H1 (cell line): ENCODE measurements at regions not wholly inside any gene's neighbourhood (a gene's known extent, or its start where the extent isn't known, plus 50 kb on each side); places are given as distances from the start of the nearest gene placed in this dataset.

Experiments used
- CTCF ChIA-PET: fragments of 300-600 bp; sonication (Branson Sonifier 250); formaldehyde crosslinking; loops from one replicate; lab custom pipeline; 2021; ENCODE audit not compliant: partially characterized antibody; lab: Charles Lee
- POLR2A ChIA-PET: fragments of 300-600 bp; sonication (Branson Sonifier 250); formaldehyde crosslinking; loops from one replicate; lab custom pipeline; 2021; ENCODE audit warnings: inconsistent platforms; ENCODE audit not compliant: partially characterized antibody; lab: Charles Lee
- DNase-seq, 2 experiments: peaks; one replicate each; pipeline versions ENCODE4 v3.0.0 to v3.0.0-alpha.2; 2010 to 2022; ENCODE audit warnings: low spot score in 2 of 2, low read depth in 1 of 2, mixed read lengths in 1 of 2
- FAIRE-seq: peaks from 2 replicates; lab custom pipeline; 2011; peaks lifted over from hg19 to GRCh38; lab: Jason Lieb, UNC
- H2AFZ ChIP-seq: 2 replicates; pipeline ENCODE4 v1.8.1; 2012; ENCODE audit warnings: low read length, inconsistent platforms
- H2AK5ac ChIP-seq: 2 replicates; pipeline ENCODE4 v1.6.1; 2013; ENCODE audit warnings: low read depth, low read length
- H2BK120ac ChIP-seq: replicated peaks from 2 replicates; pipeline ENCODE3; 2013; ENCODE audit warnings: low read depth, low read length, inconsistent platforms
- H2BK12ac ChIP-seq: 2 replicates; pipeline ENCODE4 v1.6.1; 2013; ENCODE audit warnings: low read depth, low read length
- H2BK15ac ChIP-seq: 2 replicates; pipeline ENCODE4 v1.6.1; 2013; ENCODE audit warnings: low read length
- H2BK20ac ChIP-seq: 2 replicates; pipeline ENCODE4 v1.6.1; 2013; ENCODE audit warnings: low read length
- H2BK5ac ChIP-seq: 2 replicates; pipeline ENCODE4 v1.6.1; 2013; ENCODE audit warnings: low read depth, low read length
- H3K14ac ChIP-seq: 2 replicates; pipeline ENCODE4 v1.6.1; 2013; ENCODE audit warnings: inconsistent platforms; ENCODE audit not compliant: insufficient read length
- H3K18ac ChIP-seq: 2 replicates; pipeline ENCODE4 v1.6.1; 2013; ENCODE audit warnings: low read length; ENCODE audit errors: extremely low read depth
- H3K23ac ChIP-seq: 2 replicates; pipeline ENCODE4 v1.6.1; 2013; ENCODE audit warnings: inconsistent platforms; ENCODE audit not compliant: insufficient read length
- H3K23me2 ChIP-seq: 2 replicates; pipeline ENCODE4 v1.6.1; 2013; ENCODE audit warnings: low read depth, low read length
- H3K27ac ChIP-seq: 2 replicates; pipeline ENCODE4 v1.6.1; 2011; ENCODE audit warnings: low read depth, low read length, inconsistent platforms
- H3K27me3 ChIP-seq, 4 experiments: replicated peaks in 1 of 4; 1 replicate in 1 of 4; 2 replicates in 3 of 4; pipeline versions ENCODE4 v1.6.1 to v1.8.1; 2011 to 2013; ENCODE audit warnings: low read length in 3 of 4, mild to moderate bottlenecking in 3 of 4, inconsistent platforms in 2 of 4, mixed read lengths in 2 of 4, moderate library complexity in 1 of 4; ENCODE audit not compliant: control insufficient read depth in 3 of 4, insufficient read depth in 3 of 4; ENCODE audit errors: extremely low read depth in 1 of 4
- H3K36me3 ChIP-seq, 4 experiments: 2 replicates each; pipeline versions ENCODE4 v1.6.1 to v1.8.1; 2011 to 2013; ENCODE audit warnings: mild to moderate bottlenecking in 4 of 4, low read length in 3 of 4, moderate library complexity in 2 of 4, control low read depth in 1 of 4, inconsistent platforms in 1 of 4; ENCODE audit not compliant: insufficient read depth in 4 of 4, control insufficient read depth in 2 of 4
- H3K4ac ChIP-seq: replicated peaks from 2 replicates; pipeline ENCODE3; 2013; ENCODE audit warnings: low read length, low read depth, mixed read lengths, inconsistent platforms; ENCODE audit not compliant: insufficient read length
- H3K4me1 ChIP-seq, 4 experiments: replicated peaks in 1 of 4; 1 replicate in 1 of 4; 2 replicates in 3 of 4; pipeline versions ENCODE4 v1.6.1 to v1.8.1; 2011 to 2013; ENCODE audit warnings: low read length in 3 of 4, inconsistent platforms in 2 of 4, mixed read lengths in 1 of 4; ENCODE audit not compliant: insufficient read depth in 4 of 4, control insufficient read depth in 3 of 4
- H3K4me2 ChIP-seq, 2 experiments: 2 replicates each; pipeline versions ENCODE4 v1.6.1 to v1.8.1; 2011 to 2013; ENCODE audit warnings: low read depth in 2 of 2, low read length in 2 of 2, control low read depth in 1 of 2, inconsistent platforms in 1 of 2, mild to moderate bottlenecking in 1 of 2; ENCODE audit not compliant: insufficient read depth in 1 of 2
- H3K4me3 ChIP-seq, 4 experiments: fragments of 200-600, 300-600 bp in 1 of 4; sonication (generic), shearing (Covaris generic), sonication (Bioruptor Twin) in 1 of 4; 2 replicates each; pipeline versions ENCODE4 v1.5.1 to v1.8.1; 2011 to 2016; ENCODE audit warnings: low read length in 4 of 4, low read depth in 3 of 4, control low read depth in 2 of 4, inconsistent platforms in 2 of 4, mild to moderate bottlenecking in 2 of 4, mixed read lengths in 1 of 4, moderate library complexity in 1 of 4; ENCODE audit not compliant: insufficient read depth in 2 of 4; ENCODE audit errors: extremely low read depth in 1 of 4
- H3K56ac ChIP-seq: replicated peaks from 2 replicates; pipeline ENCODE3; 2013; ENCODE audit warnings: low read depth, mild to moderate bottlenecking, mixed read lengths, low read length, inconsistent platforms; ENCODE audit not compliant: insufficient read length
- H3K79me1 ChIP-seq: 2 replicates; pipeline ENCODE4 v1.6.1; 2013; ENCODE audit warnings: low read depth, low read length, control low read depth
- H3K79me2 ChIP-seq, 2 experiments: 2 replicates each; pipeline versions ENCODE4 v1.6.1 to v1.8.1; 2012 to 2013; ENCODE audit warnings: low read length in 2 of 2, mild to moderate bottlenecking in 2 of 2, inconsistent platforms in 1 of 2; ENCODE audit not compliant: insufficient read depth in 2 of 2, control insufficient read depth in 1 of 2
- H3K9ac ChIP-seq, 4 experiments: replicated peaks in 1 of 4; 1 replicate in 1 of 4; 2 replicates in 3 of 4; pipeline versions ENCODE4 v1.6.1 to v1.8.1; 2011 to 2013; ENCODE audit warnings: low read depth in 3 of 4, low read length in 3 of 4, control low read depth in 2 of 4, mild to moderate bottlenecking in 2 of 4, moderate library complexity in 2 of 4, inconsistent platforms in 1 of 4; ENCODE audit errors: extremely low read depth in 1 of 4
- H3K9me3 ChIP-seq, 2 experiments: 2 replicates each; pipeline versions ENCODE4 v1.6.1 to v1.8.1; 2012 to 2013; ENCODE audit warnings: mild to moderate bottlenecking in 2 of 2, moderate library complexity in 2 of 2, control low read depth in 1 of 2, inconsistent platforms in 1 of 2, low read depth in 1 of 2, low read length in 1 of 2, mixed read lengths in 1 of 2; ENCODE audit not compliant: insufficient read depth in 2 of 2
- H4K20me1 ChIP-seq, 2 experiments: replicated peaks in 1 of 2; 2 replicates each; pipeline versions ENCODE3 to v1.8.1; 2011 to 2013; ENCODE audit warnings: inconsistent platforms in 2 of 2, low read length in 2 of 2, mild to moderate bottlenecking in 1 of 2; ENCODE audit not compliant: insufficient read depth in 2 of 2, control insufficient read depth in 1 of 2
- H4K5ac ChIP-seq: 2 replicates; pipeline ENCODE4 v1.6.1; 2013; ENCODE audit warnings: low read length, low read depth, mixed read lengths, inconsistent platforms; ENCODE audit not compliant: insufficient read length
- H4K8ac ChIP-seq: 2 replicates; pipeline ENCODE4 v1.8.0; 2013; ENCODE audit warnings: mild to moderate bottlenecking, moderate library complexity, low read length, inconsistent platforms; ENCODE audit not compliant: insufficient read depth; ENCODE audit errors: extremely low read depth
- H4K91ac ChIP-seq: replicated peaks from 2 replicates; pipeline ENCODE3; 2013; ENCODE audit warnings: low read length, mixed read lengths, inconsistent platforms; ENCODE audit not compliant: insufficient read length
- CREB1 ChIP-seq: IDR thresholded peaks from 2 replicates; pipeline ENCODE4 v1.6.1; 2012; ENCODE audit warnings: inconsistent platforms
- JUND ChIP-seq: IDR thresholded peaks from 2 replicates; pipeline ENCODE4 v1.6.1; 2011; ENCODE audit warnings: mild to moderate bottlenecking, improper control_type of control experiment, low read length
- KDM1A ChIP-seq: fragments of 200-600, 300-600 bp; sonication (generic); IDR thresholded peaks from 2 replicates; pipeline ENCODE4 v1.7.1; 2016; ENCODE audit warnings: mild to moderate bottlenecking, low read length, borderline replicate concordance

DNA sequence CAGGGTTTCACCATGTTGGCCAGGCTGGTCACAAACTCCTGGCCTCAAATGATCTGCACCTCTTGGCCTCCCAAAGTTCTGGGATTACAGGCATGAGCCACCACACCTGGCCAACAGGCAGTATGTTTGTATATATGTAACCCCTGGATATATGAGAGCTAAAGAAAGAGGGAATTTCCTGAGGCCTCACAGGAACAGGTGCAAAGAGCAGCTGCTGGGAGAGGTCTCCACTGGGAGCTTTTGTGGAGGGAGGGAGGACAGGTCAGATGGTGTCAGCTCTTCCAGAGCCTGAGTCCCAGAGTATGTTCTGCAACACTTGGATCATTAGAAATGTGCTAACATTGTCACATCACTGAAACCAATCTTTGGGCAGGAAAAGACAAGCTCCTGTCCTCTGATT is 110.1 kb upstream of the KIF5B start:
- Histone ChIP-seq H3K79me1 (no peaks in the 10 kb centered on the region), H2BK15ac (no peak overlapping the region), H3K4ac (no peak overlapping the region), H4K20me1 (no peaks in the 10 kb centered on the region), H2AK5ac (no peak overlapping the region), H3K4me3 (no peak overlapping the region), H3K36me3 (no peaks in the 10 kb centered on the region), H3K27me3 (no peaks in the 10 kb centered on the region), H3K56ac (no peak overlapping the region), H3K9ac (no peak overlapping the region), H2BK5ac (no peak overlapping the region), H3K4me1 (no peaks in the 10 kb centered on the region), H2BK120ac (no peak overlapping the region), H2BK12ac (no peak overlapping the region), H2BK20ac (no peak overlapping the region), H3K23ac (no peak overlapping the region), H2AFZ (no peak overlapping the region), H3K9me3 (no peaks in the 10 kb centered on the region), H4K8ac (no peak overlapping the region), H3K14ac (no peak overlapping the region), H3K18ac (no peak overlapping the region), H3K27ac (no peak overlapping the region), H4K5ac (no peak overlapping the region), H4K91ac (no peak overlapping the region), H3K23me2 (no peaks in the 10 kb centered on the region), H3K79me2 (no peaks in the 10 kb centered on the region), H3K4me2 (no peak overlapping the region)
- no peak for DNase-seq
- ChIA-PET POLR2A (no interaction called here), CTCF (no interaction called here)
- TF ChIP-seq JUND (no peak), CREB1 (no peak), KDM1A (no peak)
- FAIRE-seq = no peak
